CD4-positive, alpha-beta T cell treated with Interferon gamma for 1 hour (primary cell): ENCODE measurements at regions not wholly inside any gene's neighbourhood (a gene's known extent, or its start where the extent isn't known, plus 50 kb on each side); places are given as distances from the start of the nearest gene placed in this dataset.

Experiments
- DNase-seq: peaks from one replicate; pipeline ENCODE4 v3.0.0-alpha.2; 2020

DNA sequence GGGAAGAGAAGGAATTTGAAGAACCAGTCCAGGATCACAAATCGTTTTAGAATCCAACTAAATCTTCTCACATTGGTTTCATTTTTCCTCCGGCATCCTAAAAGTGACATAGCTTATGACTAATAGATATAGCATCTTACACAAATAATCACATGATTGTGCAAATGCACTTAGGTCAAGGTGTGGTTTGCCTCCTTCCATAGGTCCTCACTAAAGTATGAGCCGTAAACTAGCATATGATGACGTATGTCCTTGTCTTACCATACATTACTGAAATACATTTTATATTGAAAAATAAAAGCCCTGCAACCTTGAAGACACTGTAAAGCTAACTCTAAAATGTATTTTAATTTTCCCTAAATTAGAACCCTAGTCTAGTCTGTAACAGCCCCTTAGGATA lies 362.7 kb upstream of the ADAMTS16 start:
- DNase-seq: no peak

DNA sequence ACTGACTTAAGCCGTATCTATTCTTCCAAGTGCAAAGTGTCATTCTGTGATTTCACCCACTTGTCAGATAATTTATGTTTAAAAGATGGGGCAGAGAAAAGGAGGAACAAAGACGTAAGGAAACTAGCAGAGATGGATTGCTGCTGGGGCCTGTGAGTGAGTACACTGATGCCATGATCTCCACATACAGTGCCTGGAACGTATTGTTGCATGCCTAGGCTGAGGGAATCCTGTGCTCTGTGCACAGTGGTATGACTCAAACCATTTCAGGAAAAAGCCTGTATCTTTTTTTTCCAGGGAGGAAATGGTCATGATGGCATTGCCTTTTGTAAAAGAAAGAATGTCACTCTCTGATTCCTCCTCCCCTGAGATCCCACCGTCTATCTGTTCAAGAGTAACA lies 359.5 kb upstream of the ADAMTS16 start:
- DNase-seq: no peak

DNA sequence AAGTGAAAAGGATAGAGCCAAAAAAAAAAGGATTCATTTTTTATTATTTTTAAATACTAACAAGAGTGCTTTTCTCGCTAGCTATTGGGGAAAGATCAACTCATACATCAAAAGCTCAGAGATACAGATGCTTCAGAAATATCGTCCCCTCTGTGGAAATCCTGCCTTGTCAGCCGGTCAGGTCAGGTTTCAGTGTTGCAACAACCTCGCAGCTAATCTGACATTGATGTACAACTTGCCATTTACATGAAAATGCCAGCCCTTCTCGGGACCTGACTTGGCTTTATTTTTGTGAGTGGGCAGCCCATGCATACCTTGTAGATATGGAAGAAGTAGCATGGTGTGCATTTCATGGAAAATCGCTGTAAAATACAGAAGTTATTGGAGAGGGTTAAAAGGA lies 358.8 kb upstream of the ADAMTS16 start:
- no peak for DNase-seq

DNA sequence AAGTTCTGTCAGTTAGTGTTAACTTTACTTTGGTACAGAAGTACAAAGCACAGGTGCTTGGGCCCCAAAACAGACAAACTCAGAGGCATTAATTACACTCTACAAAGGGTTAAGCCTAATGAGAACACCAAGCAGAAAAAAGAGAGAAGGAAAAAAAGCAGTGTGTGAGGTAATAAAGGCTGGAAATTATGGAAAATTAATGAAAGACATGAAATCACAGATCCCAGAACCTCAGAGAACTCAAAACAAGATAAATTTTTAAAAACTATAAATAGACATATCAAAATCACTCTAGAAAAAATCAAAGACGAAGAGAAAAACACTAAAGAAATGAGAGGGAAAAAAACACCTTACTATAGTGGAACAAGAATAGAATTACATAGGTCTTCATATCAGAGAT lies 354.2 kb upstream of the ADAMTS16 start:
- DNase-seq: no peak

DNA sequence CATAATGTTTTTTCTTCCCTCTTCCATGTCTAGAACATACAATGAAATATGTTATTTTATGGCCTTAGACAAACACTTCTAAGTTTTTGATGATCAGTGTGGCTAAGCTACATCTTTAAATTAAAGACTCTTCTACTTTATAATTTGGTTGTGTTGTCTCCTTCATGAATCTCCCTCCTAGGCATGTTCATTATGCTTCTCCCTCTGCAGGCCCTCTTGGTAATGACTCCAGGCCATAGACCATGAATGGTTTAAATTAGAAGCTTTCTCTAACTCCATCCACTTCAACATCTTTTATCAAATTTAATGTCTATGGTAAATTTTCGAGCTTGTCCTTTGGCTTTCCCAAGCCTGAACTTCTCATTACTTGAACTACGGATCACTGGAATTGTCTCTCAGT lies 342.7 kb upstream of the ADAMTS16 start:
- DNase-seq: no peak

DNA sequence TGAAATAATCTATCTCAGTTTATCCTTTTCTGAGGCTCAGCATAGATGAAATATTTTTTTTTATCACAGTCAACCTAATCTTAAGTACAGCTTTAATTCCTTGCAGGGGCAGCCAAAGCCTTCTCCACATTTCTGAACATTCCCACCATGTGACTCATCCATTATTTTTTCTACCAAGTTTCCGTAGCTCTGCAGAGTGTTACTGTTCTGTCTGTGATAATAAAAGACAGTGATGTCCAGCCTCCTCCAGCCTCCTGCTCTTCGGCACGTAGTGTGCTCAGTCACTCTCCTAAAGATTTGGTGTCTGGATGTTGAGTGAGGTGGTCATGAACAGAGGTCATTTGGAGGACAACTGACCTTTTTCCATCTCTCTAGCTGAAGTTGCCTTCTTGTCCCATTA lies 338.1 kb upstream of the ADAMTS16 start:
- DNase-seq: no peak

DNA sequence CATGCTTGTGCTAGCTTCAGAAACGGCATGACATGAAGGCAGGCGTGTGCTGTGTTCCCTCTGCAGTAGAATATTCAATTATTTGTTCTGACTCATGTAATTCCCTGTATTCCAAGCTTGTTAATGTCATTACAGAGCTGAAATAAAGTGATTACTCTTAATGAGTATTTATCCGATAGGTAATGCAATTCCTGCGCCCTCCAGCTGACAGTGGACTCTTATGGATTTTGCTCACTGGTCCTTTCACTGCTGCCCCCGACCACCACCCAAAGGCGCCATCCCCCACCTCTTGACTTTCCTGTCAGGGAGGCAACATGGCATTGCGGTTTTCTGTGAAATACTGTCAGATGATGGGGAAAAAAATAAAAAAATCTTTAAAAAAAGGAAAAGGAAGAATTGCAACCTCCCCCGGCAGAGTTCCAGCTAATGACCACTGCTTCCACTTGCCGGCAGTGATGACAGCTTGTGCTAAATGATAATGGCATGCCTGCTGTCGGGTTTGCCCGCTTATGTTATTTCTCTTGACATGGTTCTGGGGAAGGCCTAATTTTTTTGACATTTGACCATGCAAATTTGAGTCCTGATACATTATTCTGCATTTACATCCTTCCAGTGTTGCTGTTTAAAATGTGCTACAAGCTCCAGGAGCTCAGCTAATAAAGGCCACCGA lies 335.3 kb upstream of the ADAMTS16 start:
- DNase-seq: no peak

DNA sequence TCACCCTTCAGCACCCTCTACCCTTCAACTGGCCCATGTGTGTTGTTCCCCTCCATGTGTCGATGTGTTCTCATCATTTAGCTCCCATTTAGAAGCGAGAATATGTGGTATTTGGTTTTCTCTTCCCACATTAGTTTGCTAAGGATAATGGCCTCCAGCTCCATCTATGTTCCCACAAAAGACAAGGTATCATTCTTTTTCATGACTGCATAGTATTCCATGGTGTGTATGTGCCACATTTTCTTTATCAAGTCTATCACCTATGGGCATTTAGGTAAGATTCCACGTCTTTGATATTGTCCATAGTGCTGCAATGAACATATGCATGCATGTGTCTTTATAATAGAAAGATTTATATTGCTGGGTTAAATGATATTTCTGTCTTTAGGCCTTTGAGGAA lies 325.1 kb upstream of the ADAMTS16 start:
- no peak for DNase-seq

DNA sequence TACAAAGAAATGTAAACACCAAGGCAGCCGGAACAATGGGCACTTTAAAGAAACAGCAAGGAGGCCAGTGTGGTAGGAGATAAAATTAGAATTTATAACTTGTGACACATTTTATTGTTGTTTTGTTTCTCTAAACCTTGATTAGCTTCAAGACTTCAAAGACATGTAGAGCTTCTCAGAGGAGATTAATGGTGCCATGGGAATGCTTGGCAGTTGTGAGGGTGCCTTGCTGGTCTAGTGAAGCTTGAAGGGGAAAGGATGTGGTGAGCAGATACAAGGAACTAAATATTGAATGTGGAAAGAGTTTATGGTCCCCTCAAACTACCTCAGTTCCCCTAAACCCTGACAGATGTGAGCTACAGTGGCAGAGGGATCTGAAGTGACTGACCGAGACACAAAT lies 322.4 kb upstream of the ADAMTS16 start:
- DNase-seq: no peak

DNA sequence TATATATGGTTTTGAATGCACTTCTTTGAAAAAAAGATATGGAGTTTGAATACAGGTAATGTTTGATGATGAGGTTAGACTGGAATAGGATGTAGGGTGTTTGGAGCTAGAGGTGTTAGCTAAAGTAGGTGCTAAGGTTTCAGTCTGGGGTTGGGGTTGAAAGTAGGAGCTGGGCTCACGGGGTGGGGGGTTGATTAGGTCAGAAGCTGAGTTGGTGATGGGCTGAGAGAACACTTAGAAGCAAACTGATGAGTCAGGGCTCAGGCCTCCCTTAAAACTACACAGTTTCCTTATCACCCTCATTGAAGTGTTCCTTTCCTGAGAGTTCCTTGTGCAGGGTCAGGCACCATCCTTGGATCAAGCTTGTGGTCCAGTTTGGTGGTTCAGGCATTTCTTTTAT lies 308.8 kb upstream of the ADAMTS16 start:
- no peak for DNase-seq

DNA sequence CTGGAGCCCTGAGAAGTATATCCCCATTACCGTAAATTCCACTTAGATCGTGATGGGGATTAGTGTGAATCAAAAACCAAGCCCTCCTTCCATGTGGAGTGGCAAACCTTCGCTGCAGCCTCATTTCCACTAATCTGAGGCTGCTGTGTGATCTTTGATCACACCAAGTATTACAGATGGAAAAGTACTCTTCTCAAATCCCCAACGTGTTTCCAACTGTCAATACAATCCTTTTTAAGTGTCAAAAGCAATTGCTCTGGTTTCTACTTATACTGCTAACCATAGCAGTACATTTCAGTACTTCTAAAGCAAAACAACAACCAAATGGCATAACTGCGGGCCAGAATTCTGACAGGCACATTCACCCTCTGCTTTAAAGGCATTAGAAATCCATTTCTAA lies 307.7 kb upstream of the ADAMTS16 start:
- DNase-seq: no peak

DNA sequence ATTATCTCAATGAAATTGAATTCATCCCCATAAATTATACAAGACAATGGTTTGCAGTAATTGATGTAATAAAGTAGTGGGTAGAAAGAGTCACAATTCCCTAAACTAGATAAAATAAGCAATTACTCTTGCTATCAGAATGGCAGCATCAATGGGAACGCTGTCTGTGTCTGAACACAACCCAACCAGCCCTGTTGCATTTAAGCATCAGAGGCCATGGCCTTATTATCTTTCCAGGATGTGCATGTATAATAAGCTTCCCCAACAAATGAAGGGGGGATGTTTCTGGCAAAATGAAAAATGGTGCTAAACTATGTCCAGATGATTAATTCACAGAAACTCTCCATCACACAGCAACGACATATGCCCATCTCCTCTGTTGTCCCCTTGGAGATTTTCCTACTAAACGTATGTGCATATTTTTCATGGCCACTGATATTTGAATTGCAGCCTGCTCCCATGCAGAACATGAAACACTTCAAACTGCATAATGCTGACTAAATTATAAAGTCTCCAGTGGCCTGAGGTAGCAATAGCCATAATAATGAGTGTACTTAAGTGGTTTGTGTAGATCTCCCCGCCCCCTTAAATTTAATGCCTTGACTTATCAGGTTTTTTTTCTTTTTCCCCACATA lies 306.9 kb upstream of the ADAMTS16 start:
- no peak for DNase-seq

DNA sequence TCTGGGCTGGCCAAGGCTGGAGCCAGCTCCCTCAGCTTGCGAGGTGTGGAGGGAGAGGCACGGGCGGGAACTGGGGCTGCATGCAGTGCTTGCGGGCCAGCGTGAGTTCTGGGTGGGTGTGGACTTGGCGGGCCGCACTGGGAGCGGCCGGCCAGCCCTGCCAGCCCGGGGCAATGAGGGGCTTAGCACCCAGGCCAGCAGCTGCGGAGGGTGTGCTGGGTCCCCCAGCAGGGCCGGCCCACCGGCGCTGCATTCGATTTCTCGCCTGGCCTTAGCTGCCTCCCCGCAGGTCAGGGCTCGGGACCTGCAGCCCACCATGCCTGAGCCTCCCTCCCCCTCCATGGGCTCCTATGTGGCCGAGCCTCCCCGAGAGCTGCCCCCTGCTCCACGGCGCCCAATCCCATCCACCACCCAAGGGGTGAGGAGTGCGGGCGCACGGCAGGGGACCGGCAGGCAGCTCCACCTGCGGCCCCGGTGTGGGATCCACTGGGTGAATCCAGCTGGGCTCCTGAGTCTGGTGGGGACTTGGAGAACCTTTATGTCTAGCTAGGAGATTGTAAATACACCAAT lies 302.6 kb upstream of the ADAMTS16 start:
- no peak for DNase-seq

DNA sequence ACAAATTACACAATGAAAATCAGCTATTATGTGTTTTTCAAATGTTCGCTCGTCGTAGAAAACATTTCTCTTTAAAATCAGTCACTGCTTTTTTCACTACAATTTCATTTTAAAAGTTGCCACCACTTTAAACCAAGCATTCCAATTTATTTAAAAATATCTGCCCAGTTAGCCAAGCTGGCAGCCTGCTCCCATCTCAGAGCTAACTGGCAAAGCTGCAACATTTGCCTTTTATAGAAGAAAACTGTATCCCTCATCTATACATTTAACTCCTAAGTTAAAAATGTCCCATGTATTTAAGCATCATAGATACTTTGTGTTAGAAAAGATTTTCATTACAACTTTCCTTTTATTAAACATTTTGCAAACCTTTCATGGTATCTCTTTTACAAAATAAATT lies 294.9 kb upstream of the ADAMTS16 start:
- DNase-seq: no peak

DNA sequence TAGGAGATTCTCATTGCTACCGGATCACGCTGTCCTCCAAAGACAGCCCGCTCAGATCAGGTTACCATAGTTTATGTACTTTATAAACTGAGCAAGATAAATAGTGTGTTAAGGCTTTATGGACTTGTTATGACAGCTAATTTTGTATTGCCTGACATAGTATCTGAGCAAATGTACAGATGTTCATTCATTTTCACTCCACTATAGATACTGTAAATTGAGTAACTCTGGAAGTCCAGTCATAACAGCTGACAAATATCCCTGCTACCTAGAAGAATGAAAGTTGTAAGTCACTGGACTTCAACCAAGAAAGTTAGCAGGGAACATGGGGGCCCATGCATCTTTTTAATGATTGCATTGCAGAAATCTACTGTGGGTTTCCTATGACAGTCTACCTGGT lies 292.4 kb upstream of the ADAMTS16 start:
- no peak for DNase-seq

DNA sequence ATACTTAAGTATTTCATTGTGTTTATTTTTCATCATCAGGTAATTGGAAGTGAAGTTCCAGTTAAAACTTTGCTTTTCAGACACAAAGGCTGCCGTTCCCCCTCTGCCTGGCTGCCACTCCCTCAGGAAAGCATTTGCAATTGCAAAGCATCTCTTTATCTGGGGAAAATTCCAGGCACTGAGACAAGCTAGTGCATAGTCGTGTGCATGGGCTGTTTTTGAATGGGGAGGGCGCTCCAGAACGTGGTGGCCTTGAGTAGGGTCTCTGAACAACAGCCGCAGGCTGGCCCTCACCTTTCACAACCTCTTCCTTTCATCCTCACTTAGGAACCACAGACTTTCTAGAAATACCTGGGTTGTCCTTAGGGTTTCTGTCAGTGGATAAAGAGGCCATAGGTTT lies 285.1 kb upstream of the ADAMTS16 start:
- no peak for DNase-seq

DNA sequence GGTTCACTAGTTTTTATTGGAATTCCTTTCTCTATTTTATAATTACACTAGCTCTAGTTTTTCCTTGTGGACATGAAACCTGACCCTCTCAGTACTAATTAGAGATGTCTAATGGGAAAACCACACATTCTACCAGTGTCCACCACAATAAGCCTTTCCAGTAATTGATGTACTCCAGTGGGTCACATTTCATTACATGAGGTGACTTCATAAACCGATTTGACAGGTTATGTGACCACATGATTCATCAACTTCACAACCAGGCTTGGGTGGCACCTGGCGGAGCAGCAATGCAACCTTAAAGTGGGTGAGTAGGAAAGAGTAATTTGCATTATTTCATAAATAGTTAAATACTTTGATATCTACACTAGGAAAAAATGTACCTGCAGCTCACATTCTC lies 284.2 kb upstream of the ADAMTS16 start:
- DNase-seq: no peak

DNA sequence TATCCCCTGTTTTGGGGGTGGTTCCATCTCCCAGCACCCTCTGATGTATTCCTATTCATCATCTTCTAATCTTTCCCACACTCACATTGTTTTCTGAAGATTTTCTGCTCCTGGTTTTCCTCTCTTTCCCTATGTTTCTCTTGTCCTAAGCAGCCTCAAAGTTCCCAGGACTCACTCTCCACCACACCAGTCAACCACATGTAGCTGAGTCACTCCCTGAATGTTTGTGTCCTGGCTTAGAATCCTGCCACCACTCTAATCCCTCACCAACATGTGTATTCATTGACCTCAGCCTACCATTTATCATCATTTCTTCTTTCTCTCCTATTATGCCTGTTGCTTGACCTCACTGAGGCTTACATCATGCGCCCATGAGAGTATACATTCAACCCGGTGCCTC lies 282.4 kb upstream of the ADAMTS16 start:
- DNase-seq: no peak

DNA sequence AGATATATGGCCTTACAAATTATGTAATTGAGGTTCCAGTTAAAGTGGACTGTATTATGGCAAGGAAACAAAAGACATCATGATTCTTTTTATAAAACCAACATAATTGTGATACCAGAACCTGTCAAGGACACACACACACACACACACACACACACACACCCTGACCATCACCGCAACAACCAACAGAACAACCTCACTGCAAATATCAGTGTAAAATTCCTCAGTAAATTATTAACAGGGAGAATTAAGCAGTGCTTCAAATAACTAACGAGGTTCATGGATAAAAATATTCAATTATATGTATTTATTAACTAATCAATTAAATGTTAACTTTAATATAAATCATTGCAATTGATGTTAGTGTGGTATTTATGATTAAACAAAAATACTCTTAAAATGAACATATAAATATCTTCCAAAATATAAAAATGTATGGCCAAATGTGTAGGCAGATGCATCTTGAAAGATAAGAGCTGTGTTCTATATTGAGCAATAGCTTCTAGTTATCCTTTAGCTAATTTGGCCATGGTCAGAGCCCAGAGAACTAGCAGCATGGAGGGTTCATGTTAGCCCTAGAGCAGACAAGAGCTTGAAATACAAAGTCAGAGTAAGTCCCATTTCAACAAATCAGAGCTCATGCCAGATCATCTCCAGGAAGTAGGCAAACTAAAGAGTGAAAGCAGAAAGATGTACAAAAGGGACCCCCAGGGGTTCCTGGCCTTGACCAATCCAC lies 280.5 kb upstream of the ADAMTS16 start:
- DNase-seq: no peak

DNA sequence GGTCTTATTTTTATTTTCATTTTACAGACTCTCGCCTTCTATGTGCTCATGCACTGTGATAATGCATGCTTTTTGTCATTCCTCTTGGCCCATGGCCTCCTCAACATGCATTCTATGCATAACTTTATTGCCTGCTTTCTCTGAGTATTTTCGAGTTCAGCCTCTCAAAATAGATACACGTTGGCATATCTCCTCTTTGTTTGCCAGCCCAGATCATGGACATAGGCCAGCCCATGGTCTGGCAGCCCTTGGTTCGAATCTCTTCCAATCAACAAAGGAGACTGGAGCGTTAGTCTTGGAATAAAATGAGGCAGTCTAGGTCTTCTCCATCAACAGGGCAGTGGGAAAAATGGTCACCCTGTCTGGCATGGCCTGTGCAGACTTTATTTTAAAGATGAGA lies 279.5 kb upstream of the ADAMTS16 start:
- no peak for DNase-seq

DNA sequence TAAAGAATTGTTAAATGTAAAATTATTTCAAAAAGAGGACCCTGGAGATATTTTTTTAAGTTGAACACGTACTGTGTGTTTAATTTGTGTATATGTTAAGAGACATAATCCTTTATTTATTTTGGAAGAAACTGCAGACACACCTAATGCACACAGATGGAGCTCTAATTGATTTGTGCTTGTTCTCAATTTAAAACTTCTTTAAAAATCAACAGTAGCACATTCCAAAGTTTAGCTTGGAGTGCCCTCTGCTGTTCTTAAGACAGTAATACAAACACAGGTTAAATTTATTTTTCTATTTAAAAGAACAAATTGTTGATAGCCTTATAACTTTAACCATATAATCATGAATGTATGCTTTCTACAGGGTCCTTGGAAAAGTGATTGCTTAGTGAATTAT lies 277.6 kb upstream of the ADAMTS16 start:
- DNase-seq: no peak

DNA sequence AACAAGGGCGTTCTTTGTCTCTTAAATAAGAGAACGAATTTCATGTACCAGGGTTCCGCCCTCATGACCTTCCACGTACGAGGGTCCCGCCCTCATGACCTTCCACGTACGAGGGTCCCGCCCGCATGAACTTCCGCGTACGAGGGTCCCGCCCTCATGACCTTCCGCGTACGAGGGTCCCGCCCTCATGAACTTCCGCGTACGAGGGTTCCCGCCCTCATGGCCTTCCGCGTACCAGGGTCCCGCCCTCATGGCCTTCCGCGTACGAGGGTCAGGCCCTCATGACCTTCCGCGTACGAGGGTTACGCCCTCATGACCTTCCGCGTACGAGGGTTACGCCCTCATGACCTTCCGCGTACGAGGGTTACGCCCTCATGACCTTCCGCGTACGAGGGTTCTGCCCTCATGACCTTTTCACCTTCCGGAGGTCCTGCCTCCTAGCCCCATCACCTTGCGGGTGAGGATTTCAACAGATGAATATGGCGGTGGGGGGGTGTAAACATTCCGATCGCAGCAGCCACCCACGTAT lies 273.9 kb upstream of the ADAMTS16 start:
- no peak for DNase-seq

DNA sequence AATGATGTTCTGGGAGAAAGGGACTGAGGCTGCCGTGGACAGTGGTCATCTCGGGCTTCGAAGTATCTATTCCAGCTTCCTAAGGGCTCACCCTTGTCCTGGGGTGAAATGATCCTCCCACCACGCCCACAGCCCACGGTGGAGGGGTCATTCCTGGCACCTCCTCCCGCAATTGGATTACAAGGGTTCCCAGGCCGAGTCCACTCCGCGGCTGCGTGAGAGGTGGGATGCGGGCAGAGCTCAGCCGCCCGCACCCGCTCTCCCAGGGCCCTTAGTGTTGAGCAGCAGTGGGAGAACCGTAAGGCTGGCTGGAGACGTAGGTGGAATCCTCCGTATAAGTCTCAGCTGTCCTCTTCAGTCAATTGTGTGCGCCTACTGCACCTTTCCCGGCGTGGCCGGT lies 273.3 kb upstream of the ADAMTS16 start:
- no peak for DNase-seq

DNA sequence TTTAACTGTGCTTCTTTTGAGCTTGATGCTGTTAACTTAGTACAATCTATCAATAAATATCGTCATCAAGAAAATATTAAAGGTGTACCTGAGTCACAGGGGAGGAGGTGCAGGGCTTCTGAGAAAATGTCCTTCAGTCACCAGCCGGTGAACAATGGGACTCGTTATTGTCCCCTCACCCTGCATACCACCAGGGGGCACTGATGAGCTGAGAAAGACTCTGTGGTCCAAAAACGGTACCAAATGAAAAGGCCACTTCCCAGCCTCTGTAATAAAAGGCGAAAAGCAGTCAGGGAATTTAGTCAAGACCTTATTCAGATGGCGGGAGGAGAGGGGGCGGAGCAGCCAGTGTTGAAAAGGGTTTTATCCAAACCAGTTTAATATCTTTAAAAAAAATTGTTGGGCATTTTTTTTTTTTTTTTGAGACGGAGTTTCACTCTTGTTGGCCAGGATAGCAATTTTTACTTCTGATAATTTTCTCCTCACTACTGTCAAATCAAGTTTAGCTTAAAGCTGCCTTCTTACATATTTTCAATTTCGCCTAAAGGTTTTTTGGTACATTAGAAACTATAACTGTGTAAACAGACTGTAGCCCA lies 271.9 kb upstream of the ADAMTS16 start:
- no peak for DNase-seq
